GM12892 (cell line): ENCODE measurements at regions not wholly inside any gene's neighbourhood (a gene's known extent, or its start where the extent isn't known, plus 50 kb on each side); places are given as distances from the start of the nearest gene placed in this dataset.
A peak's percentile ranks its signal among the peaks of the same experiment; 100 is the strongest.
"Not testable (repeated sequence)": the region's sequence is repeated elsewhere in the genome, so short reads cannot be mapped to it uniquely, and the experiment has no call there.

Experiments
- DNase-seq: peaks from one replicate; pipeline ENCODE4 v3.0.0; 2011; ENCODE audit not compliant: insufficient read length
- FAIRE-seq: peaks from 2 replicates; lab custom pipeline; 2011; peaks lifted over from hg19 to GRCh38; lab: Jason Lieb, UNC
- POLR2A ChIP-seq: IDR thresholded peaks from 2 replicates; pipeline ENCODE4 v1.6.1; 2011; ENCODE audit warnings: low read depth, low read length, control low read depth
- POLR2AphosphoS5 ChIP-seq: IDR thresholded peaks from 2 replicates; pipeline ENCODE4 v1.6.1; 2011; ENCODE audit warnings: low read depth, low read length, control low read depth
- TAF1 ChIP-seq: IDR thresholded peaks from 2 replicates; pipeline ENCODE4 v1.6.1; 2011; ENCODE audit warnings: low read depth, mild to moderate bottlenecking, control low read depth, low read length, borderline replicate concordance

DNA sequence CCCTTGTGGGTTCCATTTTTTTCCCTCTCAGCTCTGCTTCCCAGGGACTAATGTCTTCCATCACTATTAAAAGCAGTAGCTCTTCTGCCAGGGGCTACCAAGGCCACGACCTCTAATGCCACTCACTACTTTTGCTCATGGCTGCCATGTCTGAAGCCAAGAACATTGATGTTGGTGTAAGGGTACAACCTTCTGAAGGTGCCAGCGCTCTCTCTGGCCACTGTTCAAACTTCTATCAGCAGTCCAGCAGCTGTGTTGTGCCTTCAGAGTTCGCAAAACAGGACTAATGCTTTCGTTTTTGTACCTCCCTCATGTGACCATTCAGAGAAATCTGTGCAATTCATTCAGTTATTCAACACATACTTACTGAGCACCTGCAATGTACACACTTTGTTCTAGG lies 121.5 kb upstream of the ENPEP start:
- TF ChIP-seq POLR2A (no peak), POLR2AphosphoS5 (no peak), TAF1 (no peak)
- no peak for FAIRE-seq
- no peak for DNase-seq

DNA sequence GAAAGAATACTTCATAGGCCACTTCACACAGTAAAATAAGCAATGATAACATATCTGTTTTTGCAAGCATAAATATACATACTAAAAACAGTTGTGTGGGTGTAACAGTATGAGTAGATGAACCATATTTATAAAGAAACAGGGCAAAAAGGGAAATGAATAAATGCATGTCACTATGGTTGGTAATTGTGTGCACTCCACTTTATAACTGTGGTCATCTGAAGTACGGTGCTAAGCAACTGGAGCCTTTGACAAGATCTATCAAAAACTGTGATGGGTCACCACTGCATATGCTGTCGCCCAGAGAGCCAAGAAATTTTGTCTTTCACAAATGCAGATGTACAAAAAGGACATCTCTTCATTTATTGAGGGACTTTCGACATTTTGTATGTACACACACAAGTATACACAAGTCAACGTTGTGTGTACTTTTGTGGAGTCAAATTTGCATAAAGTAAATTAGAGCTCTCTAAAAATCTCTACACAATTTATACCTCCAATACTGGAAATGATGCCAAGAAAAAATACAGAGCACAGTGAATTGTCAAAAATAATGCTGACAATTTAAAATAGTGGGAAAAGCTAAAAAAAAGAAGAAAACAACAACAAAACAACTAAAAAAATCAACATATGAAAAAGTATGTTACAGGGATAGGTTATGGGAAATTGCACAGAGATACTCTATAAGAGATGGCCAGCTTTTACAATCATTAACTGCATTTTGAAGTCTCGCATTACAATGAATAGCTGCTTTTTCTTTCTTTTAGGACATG lies 123.1 kb upstream of the ENPEP start:
- DNase-seq (no peak), FAIRE-seq (no peak)
- TF ChIP-seq POLR2AphosphoS5 (no peak), POLR2A (no peak), TAF1 (no peak)

DNA sequence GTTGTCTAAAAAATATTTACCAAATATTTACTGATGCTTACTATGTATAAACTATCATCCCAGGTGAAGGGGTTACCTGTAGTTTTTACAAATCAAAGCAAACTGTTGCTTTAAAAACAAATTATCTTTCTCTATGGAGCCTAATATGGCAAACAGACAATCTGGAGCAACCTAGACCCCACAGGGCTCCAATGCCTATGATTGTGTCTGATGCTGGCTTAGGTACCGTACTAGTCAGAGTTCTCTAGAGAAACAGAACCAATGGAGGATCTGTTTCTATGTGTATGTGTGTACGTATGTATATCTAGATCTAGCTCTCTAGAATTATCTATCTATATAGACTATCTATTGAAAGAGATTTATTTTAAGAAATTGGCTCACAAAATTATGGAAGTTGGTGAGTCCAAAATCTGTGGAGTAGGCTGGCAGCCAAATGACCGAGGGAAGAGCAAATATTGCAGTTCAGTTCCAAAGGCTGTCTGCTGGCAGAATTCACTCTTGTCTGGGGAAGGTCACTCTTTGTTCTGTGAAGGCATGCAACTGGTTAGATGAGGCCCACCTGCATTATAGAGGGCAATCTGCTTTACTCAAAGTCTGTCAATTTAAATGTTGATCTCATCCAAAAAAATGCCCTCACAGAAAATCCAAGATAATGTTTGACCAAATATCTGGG lies 127.1 kb upstream of the ENPEP start:
- no peak for TF ChIP-seq POLR2AphosphoS5
- FAIRE-seq (no peak), DNase-seq (no peak)

DNA sequence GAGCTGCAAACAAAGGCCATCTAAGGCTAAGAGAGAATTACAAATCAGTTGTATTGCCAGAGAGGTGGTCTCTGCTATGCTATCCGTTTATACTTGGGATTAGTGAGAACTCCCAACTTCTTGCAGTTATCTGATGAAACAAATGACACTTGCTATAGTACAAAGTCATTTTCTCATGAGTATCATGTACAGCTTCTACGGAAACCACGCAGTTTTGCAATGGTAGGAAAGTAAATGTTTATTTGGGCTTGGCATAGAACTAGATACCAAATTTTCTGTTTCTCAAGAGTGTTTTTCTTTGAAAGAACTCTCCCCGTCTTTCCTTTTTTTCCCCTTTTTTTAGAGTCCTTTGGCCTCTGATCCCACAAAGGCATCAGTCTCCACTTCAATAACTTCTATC lies 128.2 kb upstream of the ENPEP start:
- FAIRE-seq: no peak
- no peak for DNase-seq
- TF ChIP-seq POLR2A (no peak), TAF1 (no peak), POLR2AphosphoS5 (no peak)

DNA sequence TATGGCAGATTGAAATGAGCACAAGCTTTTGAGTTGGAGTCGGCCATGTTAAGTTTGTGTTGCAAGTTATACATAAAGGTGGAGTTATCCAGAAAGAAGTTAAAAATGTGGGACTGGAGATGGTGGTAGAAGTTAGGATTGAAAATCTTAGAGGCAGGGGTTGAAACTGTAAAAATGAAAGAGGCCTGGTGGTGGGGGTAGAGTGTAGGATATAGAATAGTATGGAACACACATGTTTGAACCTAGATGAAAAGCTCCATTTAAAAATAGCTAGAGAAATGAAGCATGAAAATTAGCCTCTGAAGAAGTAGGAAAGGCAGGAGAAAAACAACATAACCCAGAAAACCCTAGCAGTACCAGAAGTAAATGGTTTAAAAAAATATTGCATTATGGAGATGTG lies 131.8 kb upstream of the ENPEP start:
- FAIRE-seq (no peak), DNase-seq (no peak)
- TF ChIP-seq POLR2AphosphoS5 (no peak), POLR2A (no peak), TAF1 (no peak)

DNA sequence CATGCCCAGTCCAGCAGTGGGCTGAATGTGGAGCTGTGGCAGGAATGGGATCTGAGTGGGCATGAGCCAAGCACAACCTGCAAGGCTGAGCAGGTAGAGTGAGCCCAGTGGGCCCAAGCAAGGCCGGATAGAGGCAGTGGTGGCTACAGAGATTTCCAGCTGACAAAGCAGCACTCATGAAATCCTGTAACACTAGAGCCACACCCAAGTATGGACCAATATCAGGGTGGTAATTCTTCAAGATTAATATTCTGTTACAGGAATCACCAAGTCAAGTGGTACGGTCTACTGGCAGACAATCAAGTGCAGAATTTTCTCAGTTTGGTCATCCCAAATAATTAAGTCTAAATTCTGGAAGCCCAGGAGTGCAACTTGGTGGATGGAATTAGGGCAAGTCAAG lies 132.4 kb upstream of the ENPEP start:
- FAIRE-seq: no peak
- TF ChIP-seq POLR2AphosphoS5: no peak
- no peak for TF ChIP-seq TAF1
- TF ChIP-seq POLR2A: no peak
- DNase-seq: no peak

DNA sequence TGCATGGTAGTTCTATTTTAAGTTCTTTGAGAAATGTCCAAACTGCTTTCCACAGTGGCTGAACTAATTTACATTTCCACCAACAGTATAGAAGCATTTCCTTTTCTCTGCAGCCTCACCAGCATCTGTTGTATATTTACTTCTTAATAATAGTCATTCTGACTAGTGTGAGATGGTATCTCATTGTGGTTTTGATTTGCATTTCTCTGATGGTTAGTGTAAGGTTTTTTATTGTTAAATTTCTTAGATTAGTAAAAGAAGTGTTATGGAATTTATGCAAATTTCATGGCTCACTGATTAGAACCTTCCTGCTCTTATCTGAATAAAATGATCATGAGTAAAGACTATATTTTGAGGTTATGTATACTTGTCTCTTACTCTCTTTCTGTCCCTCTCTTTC lies 134.8 kb upstream of the ENPEP start:
- not testable (repeated sequence) for DNase-seq

DNA sequence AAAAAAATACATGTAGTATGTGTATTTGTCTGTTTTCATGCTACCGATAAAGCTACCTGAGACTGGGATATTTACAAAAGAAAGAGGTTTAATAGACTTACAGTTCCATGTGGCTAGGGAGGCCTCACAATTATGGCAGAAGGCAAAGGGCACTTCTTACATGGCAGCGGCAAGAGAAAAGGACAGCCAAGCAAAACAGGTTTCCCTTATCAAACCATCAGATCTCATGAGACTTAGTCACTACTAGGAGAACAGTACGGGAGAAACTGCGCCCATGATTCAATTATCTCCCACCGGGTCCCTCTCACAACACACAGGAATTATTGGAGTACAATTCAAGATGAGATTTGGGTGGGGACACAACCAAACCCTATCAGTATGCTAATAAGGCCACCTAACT lies 137.0 kb upstream of the ELOVL6 start:
- TF ChIP-seq POLR2A (no peak), TAF1 (no peak), POLR2AphosphoS5 (no peak)
- FAIRE-seq (no peak), DNase-seq (no peak)

More for the DNA sequence above, 134.8 kb upstream of the ENPEP start:
- not testable (repeated sequence) for FAIRE-seq

DNA sequence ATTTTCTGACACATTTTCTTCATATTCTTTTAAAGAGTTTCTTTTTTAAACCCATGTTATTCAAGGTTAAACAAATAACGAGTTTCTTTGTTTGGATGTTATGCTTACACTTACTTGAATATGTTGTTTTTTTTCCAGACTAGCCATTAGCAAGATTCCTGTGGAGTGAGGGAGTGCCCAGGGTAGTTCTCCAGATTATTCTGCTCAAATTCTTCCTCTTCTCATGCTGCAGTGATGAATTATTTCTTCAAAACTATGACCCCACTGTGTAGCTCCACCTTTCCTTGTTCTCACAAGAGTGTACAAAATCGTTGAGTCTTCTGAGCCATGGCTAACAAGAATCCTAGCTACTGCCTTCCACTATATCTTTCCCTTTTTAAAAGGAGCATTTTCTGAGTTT lies 134.1 kb upstream of the ELOVL6 start:
- TF ChIP-seq POLR2A (no peak), POLR2AphosphoS5 (no peak), TAF1 (no peak)
- FAIRE-seq (no peak), DNase-seq (no peak)

DNA sequence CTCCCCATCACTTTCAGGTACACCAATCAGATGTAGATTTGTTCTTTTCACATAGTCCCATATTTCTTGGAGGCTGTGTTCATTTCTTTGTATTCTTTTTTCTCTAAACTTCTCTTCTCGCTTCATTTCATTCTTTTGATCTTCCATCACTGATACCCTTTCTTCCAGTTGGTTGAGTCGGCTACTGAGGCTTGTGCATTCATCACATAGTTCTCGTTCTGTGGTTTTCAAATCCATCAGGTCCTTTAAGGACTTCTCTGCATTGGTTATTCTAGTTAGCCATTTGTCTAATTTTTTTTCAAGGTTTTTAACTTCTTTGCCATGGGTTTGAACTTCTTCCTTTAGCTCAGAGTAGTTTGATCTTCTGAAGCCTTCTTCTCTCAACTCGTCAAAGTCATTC lies 128.0 kb upstream of the ELOVL6 start:
- not testable (repeated sequence) for DNase-seq, FAIRE-seq

DNA sequence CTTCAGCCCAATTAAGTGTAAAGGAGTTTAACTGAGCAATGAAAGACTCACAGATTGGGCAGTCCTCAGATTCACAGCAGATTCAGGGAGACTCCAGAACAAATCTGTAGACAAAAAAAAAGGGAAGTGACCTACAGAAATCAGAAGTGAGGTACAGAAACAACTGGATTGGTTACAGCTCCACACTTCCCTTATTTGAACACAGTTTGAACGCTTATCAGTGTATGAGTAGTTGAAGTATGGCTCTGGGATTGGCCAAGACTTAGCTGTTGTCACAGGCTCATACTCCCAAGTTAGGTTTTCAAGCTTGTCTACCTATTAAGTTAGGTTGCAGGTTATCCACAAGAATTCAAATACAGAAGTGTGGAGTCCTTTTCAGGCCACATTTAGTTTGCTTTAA lies 112.4 kb upstream of the ELOVL6 start:
- DNase-seq: no peak

DNA sequence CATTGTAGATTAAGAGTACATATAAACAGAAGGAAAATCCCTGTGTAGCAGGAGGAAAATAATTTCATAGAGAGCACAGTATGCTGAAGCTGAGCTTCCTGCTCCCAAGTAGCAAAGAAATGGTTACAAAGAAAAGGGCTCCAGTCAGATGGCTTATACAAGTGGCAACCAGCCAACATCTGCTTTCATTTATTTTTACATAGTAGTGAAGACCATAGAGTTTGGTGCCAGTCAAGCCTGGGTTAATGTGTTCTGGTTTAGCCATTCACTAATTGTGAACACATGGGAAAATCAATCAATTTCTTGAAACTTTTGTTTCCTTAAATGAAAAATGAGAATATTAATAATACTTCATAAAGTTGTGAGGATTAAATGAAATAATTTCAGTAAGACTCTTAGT lies 111.3 kb upstream of the ELOVL6 start:
- FAIRE-seq (no peak), DNase-seq (no peak)
- TF ChIP-seq POLR2A (no peak), TAF1 (no peak), POLR2AphosphoS5 (no peak)

More for the DNA sequence above, 112.4 kb upstream of the ELOVL6 start:
- FAIRE-seq: peak; percentile 58
- no peak for TF ChIP-seq POLR2A
- no peak for TF ChIP-seq TAF1
- no peak for TF ChIP-seq POLR2AphosphoS5
